H1 (cell line): ENCODE measurements at regions not wholly inside any gene's neighbourhood (a gene's known extent, or its start where the extent isn't known, plus 50 kb on each side); places are given as distances from the start of the nearest gene placed in this dataset.
"Not testable (repeated sequence)": the region's sequence is repeated elsewhere in the genome, so short reads cannot be mapped to it uniquely, and the experiment has no call there.

Experiments used
- CTCF ChIA-PET: fragments of 300-600 bp; sonication (Branson Sonifier 250); formaldehyde crosslinking; loops from one replicate; lab custom pipeline; 2021; ENCODE audit not compliant: partially characterized antibody; lab: Charles Lee
- POLR2A ChIA-PET: fragments of 300-600 bp; sonication (Branson Sonifier 250); formaldehyde crosslinking; loops from one replicate; lab custom pipeline; 2021; ENCODE audit warnings: inconsistent platforms; ENCODE audit not compliant: partially characterized antibody; lab: Charles Lee
- DNase-seq, 2 experiments: peaks; one replicate each; pipeline versions ENCODE4 v3.0.0 to v3.0.0-alpha.2; 2010 to 2022; ENCODE audit warnings: low spot score in 2 of 2, low read depth in 1 of 2, mixed read lengths in 1 of 2
- FAIRE-seq: peaks from 2 replicates; lab custom pipeline; 2011; peaks lifted over from hg19 to GRCh38; lab: Jason Lieb, UNC
- H2AFZ ChIP-seq: 2 replicates; pipeline ENCODE4 v1.8.1; 2012; ENCODE audit warnings: low read length, inconsistent platforms
- H2AK5ac ChIP-seq: 2 replicates; pipeline ENCODE4 v1.6.1; 2013; ENCODE audit warnings: low read depth, low read length
- H2BK120ac ChIP-seq: replicated peaks from 2 replicates; pipeline ENCODE3; 2013; ENCODE audit warnings: low read depth, low read length, inconsistent platforms
- H2BK12ac ChIP-seq: 2 replicates; pipeline ENCODE4 v1.6.1; 2013; ENCODE audit warnings: low read depth, low read length
- H2BK15ac ChIP-seq: 2 replicates; pipeline ENCODE4 v1.6.1; 2013; ENCODE audit warnings: low read length
- H2BK20ac ChIP-seq: 2 replicates; pipeline ENCODE4 v1.6.1; 2013; ENCODE audit warnings: low read length
- H2BK5ac ChIP-seq: 2 replicates; pipeline ENCODE4 v1.6.1; 2013; ENCODE audit warnings: low read depth, low read length
- H3K14ac ChIP-seq: 2 replicates; pipeline ENCODE4 v1.6.1; 2013; ENCODE audit warnings: inconsistent platforms; ENCODE audit not compliant: insufficient read length
- H3K18ac ChIP-seq: 2 replicates; pipeline ENCODE4 v1.6.1; 2013; ENCODE audit warnings: low read length; ENCODE audit errors: extremely low read depth
- H3K23ac ChIP-seq: 2 replicates; pipeline ENCODE4 v1.6.1; 2013; ENCODE audit warnings: inconsistent platforms; ENCODE audit not compliant: insufficient read length
- H3K23me2 ChIP-seq: 2 replicates; pipeline ENCODE4 v1.6.1; 2013; ENCODE audit warnings: low read depth, low read length
- H3K27ac ChIP-seq: 2 replicates; pipeline ENCODE4 v1.6.1; 2011; ENCODE audit warnings: low read depth, low read length, inconsistent platforms
- H3K27me3 ChIP-seq, 4 experiments: replicated peaks in 1 of 4; 1 replicate in 1 of 4; 2 replicates in 3 of 4; pipeline versions ENCODE4 v1.6.1 to v1.8.1; 2011 to 2013; ENCODE audit warnings: low read length in 3 of 4, mild to moderate bottlenecking in 3 of 4, inconsistent platforms in 2 of 4, mixed read lengths in 2 of 4, moderate library complexity in 1 of 4; ENCODE audit not compliant: control insufficient read depth in 3 of 4, insufficient read depth in 3 of 4; ENCODE audit errors: extremely low read depth in 1 of 4
- H3K36me3 ChIP-seq, 4 experiments: 2 replicates each; pipeline versions ENCODE4 v1.6.1 to v1.8.1; 2011 to 2013; ENCODE audit warnings: mild to moderate bottlenecking in 4 of 4, low read length in 3 of 4, moderate library complexity in 2 of 4, control low read depth in 1 of 4, inconsistent platforms in 1 of 4; ENCODE audit not compliant: insufficient read depth in 4 of 4, control insufficient read depth in 2 of 4
- H3K4ac ChIP-seq: replicated peaks from 2 replicates; pipeline ENCODE3; 2013; ENCODE audit warnings: low read length, low read depth, mixed read lengths, inconsistent platforms; ENCODE audit not compliant: insufficient read length
- H3K4me1 ChIP-seq, 4 experiments: replicated peaks in 1 of 4; 1 replicate in 1 of 4; 2 replicates in 3 of 4; pipeline versions ENCODE4 v1.6.1 to v1.8.1; 2011 to 2013; ENCODE audit warnings: low read length in 3 of 4, inconsistent platforms in 2 of 4, mixed read lengths in 1 of 4; ENCODE audit not compliant: insufficient read depth in 4 of 4, control insufficient read depth in 3 of 4
- H3K4me2 ChIP-seq, 2 experiments: 2 replicates each; pipeline versions ENCODE4 v1.6.1 to v1.8.1; 2011 to 2013; ENCODE audit warnings: low read depth in 2 of 2, low read length in 2 of 2, control low read depth in 1 of 2, inconsistent platforms in 1 of 2, mild to moderate bottlenecking in 1 of 2; ENCODE audit not compliant: insufficient read depth in 1 of 2
- H3K4me3 ChIP-seq, 4 experiments: fragments of 200-600, 300-600 bp in 1 of 4; sonication (generic), shearing (Covaris generic), sonication (Bioruptor Twin) in 1 of 4; 2 replicates each; pipeline versions ENCODE4 v1.5.1 to v1.8.1; 2011 to 2016; ENCODE audit warnings: low read length in 4 of 4, low read depth in 3 of 4, control low read depth in 2 of 4, inconsistent platforms in 2 of 4, mild to moderate bottlenecking in 2 of 4, mixed read lengths in 1 of 4, moderate library complexity in 1 of 4; ENCODE audit not compliant: insufficient read depth in 2 of 4; ENCODE audit errors: extremely low read depth in 1 of 4
- H3K56ac ChIP-seq: replicated peaks from 2 replicates; pipeline ENCODE3; 2013; ENCODE audit warnings: low read depth, mild to moderate bottlenecking, mixed read lengths, low read length, inconsistent platforms; ENCODE audit not compliant: insufficient read length
- H3K79me1 ChIP-seq: 2 replicates; pipeline ENCODE4 v1.6.1; 2013; ENCODE audit warnings: low read depth, low read length, control low read depth
- H3K79me2 ChIP-seq, 2 experiments: 2 replicates each; pipeline versions ENCODE4 v1.6.1 to v1.8.1; 2012 to 2013; ENCODE audit warnings: low read length in 2 of 2, mild to moderate bottlenecking in 2 of 2, inconsistent platforms in 1 of 2; ENCODE audit not compliant: insufficient read depth in 2 of 2, control insufficient read depth in 1 of 2
- H3K9ac ChIP-seq, 4 experiments: replicated peaks in 1 of 4; 1 replicate in 1 of 4; 2 replicates in 3 of 4; pipeline versions ENCODE4 v1.6.1 to v1.8.1; 2011 to 2013; ENCODE audit warnings: low read depth in 3 of 4, low read length in 3 of 4, control low read depth in 2 of 4, mild to moderate bottlenecking in 2 of 4, moderate library complexity in 2 of 4, inconsistent platforms in 1 of 4; ENCODE audit errors: extremely low read depth in 1 of 4
- H3K9me3 ChIP-seq, 2 experiments: 2 replicates each; pipeline versions ENCODE4 v1.6.1 to v1.8.1; 2012 to 2013; ENCODE audit warnings: mild to moderate bottlenecking in 2 of 2, moderate library complexity in 2 of 2, control low read depth in 1 of 2, inconsistent platforms in 1 of 2, low read depth in 1 of 2, low read length in 1 of 2, mixed read lengths in 1 of 2; ENCODE audit not compliant: insufficient read depth in 2 of 2
- H4K20me1 ChIP-seq, 2 experiments: replicated peaks in 1 of 2; 2 replicates each; pipeline versions ENCODE3 to v1.8.1; 2011 to 2013; ENCODE audit warnings: inconsistent platforms in 2 of 2, low read length in 2 of 2, mild to moderate bottlenecking in 1 of 2; ENCODE audit not compliant: insufficient read depth in 2 of 2, control insufficient read depth in 1 of 2
- H4K5ac ChIP-seq: 2 replicates; pipeline ENCODE4 v1.6.1; 2013; ENCODE audit warnings: low read length, low read depth, mixed read lengths, inconsistent platforms; ENCODE audit not compliant: insufficient read length
- H4K8ac ChIP-seq: 2 replicates; pipeline ENCODE4 v1.8.0; 2013; ENCODE audit warnings: mild to moderate bottlenecking, moderate library complexity, low read length, inconsistent platforms; ENCODE audit not compliant: insufficient read depth; ENCODE audit errors: extremely low read depth
- H4K91ac ChIP-seq: replicated peaks from 2 replicates; pipeline ENCODE3; 2013; ENCODE audit warnings: low read length, mixed read lengths, inconsistent platforms; ENCODE audit not compliant: insufficient read length
- whole genome bisulfite sequencing, 2 experiments: shearing (Covaris generic) in 1 of 2; methylation state at CpG; one replicate each; pipeline versions ENCODE4 v1.1.6 to v1.1.7; 2013 to 2015; ENCODE audit warnings: low lambda C conversion rate in 2 of 2, mixed read lengths in 2 of 2, inconsistent platforms in 1 of 2, low coverage in 1 of 2, missing lambda C conversion rate in 1 of 2; ENCODE audit not compliant: insufficient replicate concordance in 2 of 2, insufficient coverage in 1 of 2, insufficient read length in 1 of 2; ENCODE audit errors: extremely low coverage in 1 of 2, missing lambda C conversion rate in 1 of 2; 5-methylcytosine and 5-hydroxymethylcytosine counted together

- 100% methylated on average over 4 of the region's 12 CpGs; no CpG with 5 or more reads in 1 of the 2 experiments for WGBS, 2 experiments
- H2BK5ac ChIP-seq, H4K91ac ChIP-seq, H3K23me2 ChIP-seq, H2BK12ac ChIP-seq, H4K20me1 ChIP-seq, H3K4me3 ChIP-seq, POLR2A ChIA-PET, H4K5ac ChIP-seq, H3K14ac ChIP-seq, H3K18ac ChIP-seq, H3K23ac ChIP-seq, H3K27me3 ChIP-seq, FAIRE-seq, H2BK15ac ChIP-seq, H3K9ac ChIP-seq, H3K4me1 ChIP-seq, H2BK120ac ChIP-seq, H4K8ac ChIP-seq, H2AFZ ChIP-seq, CTCF ChIA-PET, H2BK20ac ChIP-seq, H3K9me3 ChIP-seq, H3K36me3 ChIP-seq, H3K4me2 ChIP-seq, H3K79me1 ChIP-seq, H3K56ac ChIP-seq, H3K4ac ChIP-seq, DNase-seq, H3K27ac ChIP-seq, H2AK5ac ChIP-seq, H3K79me2 ChIP-seq: not testable (repeated sequence)
Observed at GRCh38 chr21:6459761-6460160, 4061.6 kb upstream of the TPTE start.

- H3K4me1 ChIP-seq, H3K9me3 ChIP-seq, H3K18ac ChIP-seq, H2AK5ac ChIP-seq, H2BK12ac ChIP-seq, H3K27me3 ChIP-seq, POLR2A ChIA-PET, H3K56ac ChIP-seq, H3K23me2 ChIP-seq, H3K9ac ChIP-seq, H3K23ac ChIP-seq, H2BK15ac ChIP-seq, H3K4me3 ChIP-seq, H2BK20ac ChIP-seq, H3K36me3 ChIP-seq, H3K4ac ChIP-seq, DNase-seq, H2BK120ac ChIP-seq, H2BK5ac ChIP-seq, H4K5ac ChIP-seq, H4K91ac ChIP-seq, H3K4me2 ChIP-seq, CTCF ChIA-PET, H4K8ac ChIP-seq, H3K79me1 ChIP-seq, H3K14ac ChIP-seq, H4K20me1 ChIP-seq, FAIRE-seq, H2AFZ ChIP-seq, H3K79me2 ChIP-seq, H3K27ac ChIP-seq: not testable (repeated sequence)
- no CpG with 5 or more reads among the region's 10 CpGs for WGBS, 2 experiments
Observed at GRCh38 chr21:6461358-6461757, 4060.0 kb upstream of the TPTE start.
